Sigmoid colon (tissue), 3 donors: ENCODE measurements at regions not wholly inside any gene's neighbourhood (a gene's known extent, or its start where the extent isn't known, plus 50 kb on each side); places are given as distances from the start of the nearest gene placed in this dataset.

Source experiments
- CTCF ChIP-seq, 4 experiments: fragments of 450-650 bp in 3 of 4; fragments of 200-600 bp in 1 of 4; IDR thresholded peaks; one replicate each; pipeline ENCODE4 v1.5.1; 2016 to 2019; ENCODE audit warnings: antibody characterized with exemption in 4 of 4, mild to moderate bottlenecking in 3 of 4, moderate library complexity in 2 of 4
- POLR2A ChIP-seq, 2 donors: fragments of 450-650 bp; IDR thresholded peaks; one replicate each; pipeline ENCODE4 v1.6.1; 2016; ENCODE audit warnings: antibody characterized with exemption in 2 of 2, mild to moderate bottlenecking in 2 of 2, moderate library complexity in 2 of 2

- TF ChIP-seq CTCF (IDR thresholded peaks at IDR 0.05) (no peak), POLR2A (IDR thresholded peaks at IDR 0.05) (no peak)
Measured at GRCh38 chr7:33697616-33698015, 207.7 kb upstream of the BMPER start.
